ENCODE measurements at regions not wholly inside any gene's neighbourhood (a gene's known extent, or its start where the extent isn't known, plus 50 kb on each side); places are given as distances from the start of the nearest gene placed in this dataset.
A peak's percentile ranks its signal among the peaks of the same experiment; 100 is the strongest.
"Not testable (repeated sequence)": the region's sequence is repeated elsewhere in the genome, so short reads cannot be mapped to it uniquely, and the experiment has no call there.

DNA sequence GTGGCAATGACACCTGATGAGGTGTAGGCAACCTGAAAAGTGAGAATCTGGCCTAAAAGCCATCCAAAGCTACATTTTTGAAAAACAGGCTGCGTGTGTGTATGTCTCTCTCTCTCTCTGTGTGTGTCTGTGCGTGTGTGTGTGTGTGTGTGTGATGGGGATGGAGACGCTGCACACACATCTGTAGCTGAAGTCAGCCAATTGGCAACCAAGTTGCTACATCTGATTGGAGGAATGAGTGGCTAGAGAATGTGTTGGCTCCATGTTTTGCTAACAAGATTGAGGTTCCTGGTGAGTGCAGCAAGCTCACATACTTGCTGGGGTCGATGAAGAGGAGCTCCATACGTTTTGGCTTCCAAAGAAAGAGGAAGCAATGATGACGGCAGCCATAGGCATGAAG is 311.4 kb upstream of the NCAM1 start:
- no peak for DNase-seq (ENCODE audit: low read depth in 2 of 2)

DNA sequence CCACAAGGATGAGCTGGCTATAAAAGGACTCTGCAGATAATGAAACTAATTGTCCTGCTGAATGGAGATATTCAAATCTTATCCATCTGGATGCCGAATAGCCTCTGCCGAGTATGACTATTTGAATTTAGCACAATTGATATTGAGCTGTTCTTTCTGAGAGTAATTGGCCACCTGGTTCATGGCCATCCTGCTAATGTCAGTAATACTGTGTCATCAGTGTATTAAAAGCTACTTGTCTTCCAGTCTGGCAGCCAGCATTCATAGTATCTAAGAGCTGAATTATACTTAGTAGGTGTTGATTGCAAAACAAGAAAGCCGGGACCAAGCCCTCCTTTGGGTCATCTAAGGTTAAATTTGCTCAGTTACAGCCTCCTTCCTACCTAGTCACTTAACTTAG is 310.7 kb upstream of the NCAM1 start:
- no peak for DNase-seq (ENCODE audit: low read depth in 2 of 2)

DNA sequence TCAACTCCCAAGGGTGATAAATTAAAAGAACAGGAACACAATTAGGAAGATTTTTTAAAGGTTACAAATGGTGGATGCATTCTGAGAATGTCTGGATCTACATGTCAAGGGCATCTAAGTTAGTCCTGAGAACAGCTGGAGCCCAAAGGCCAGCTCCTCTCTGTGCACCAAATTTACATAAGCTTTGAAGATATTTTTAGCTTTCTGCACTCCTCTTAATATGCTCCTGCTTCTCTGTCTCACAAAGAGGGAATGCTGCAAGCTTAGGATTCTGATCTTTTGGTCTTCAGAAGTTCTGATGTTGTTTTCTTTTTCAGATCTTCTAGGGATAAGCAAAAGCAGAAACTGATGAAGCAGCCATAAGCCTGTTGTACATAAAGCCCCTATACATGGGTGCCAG is 309.8 kb upstream of the NCAM1 start:
- no peak for DNase-seq (ENCODE audit: low read depth in 2 of 2)

DNA sequence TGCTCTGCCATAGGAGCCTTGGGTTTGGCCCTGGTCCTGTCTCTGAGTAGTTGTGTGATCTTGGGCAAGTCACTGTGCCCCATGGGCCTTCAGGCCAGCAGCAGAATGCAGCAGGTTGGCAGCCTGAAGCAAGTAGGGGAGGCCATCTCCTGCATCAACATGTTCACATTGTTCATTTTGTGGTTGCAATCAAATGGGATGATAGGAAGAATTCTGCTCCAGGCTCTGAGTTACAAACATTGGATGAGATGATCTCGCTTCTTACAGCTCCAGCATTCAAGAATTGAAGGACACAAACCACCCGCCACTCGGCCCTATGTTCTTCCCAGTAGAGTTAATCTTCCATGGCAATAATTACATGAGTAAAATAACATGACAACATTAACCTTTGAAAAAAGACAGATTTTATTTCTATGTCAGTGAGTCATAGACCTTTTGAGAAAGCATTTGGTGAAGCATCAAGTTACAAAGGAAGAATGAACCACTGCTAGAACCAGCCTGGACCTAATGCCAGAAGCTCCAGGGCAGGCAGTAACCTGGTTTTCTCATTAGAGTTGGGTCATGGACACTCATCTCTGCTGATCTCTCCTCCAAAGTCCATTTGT is 308.3 kb upstream of the NCAM1 start:
- peak in 1 of 2 experiments; percentile 19 for DNase-seq (ENCODE audit: low read depth in 2 of 2)

DNA sequence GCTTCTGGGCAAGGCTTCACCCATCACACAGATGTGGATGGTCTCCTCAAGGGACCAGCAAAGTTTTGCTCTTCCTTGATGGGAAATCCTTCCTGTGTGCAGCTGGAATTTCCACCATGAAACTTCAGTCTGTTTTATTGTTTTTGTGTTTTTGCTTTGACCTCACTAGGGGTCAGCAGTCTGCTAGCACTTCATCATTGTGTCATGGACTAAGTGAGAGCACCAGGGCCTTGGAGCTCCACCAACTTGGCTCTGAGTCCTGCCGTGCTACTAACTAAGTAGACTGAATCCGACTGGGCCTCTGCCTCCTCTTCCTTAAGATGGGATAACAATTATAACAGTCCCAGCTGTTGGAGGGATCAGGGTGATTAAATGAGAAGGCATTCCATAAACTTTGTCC is 305.8 kb upstream of the NCAM1 start:
- peak; percentile 64 to 70 for DNase-seq (ENCODE audit: low read depth in 2 of 2)

DNA sequence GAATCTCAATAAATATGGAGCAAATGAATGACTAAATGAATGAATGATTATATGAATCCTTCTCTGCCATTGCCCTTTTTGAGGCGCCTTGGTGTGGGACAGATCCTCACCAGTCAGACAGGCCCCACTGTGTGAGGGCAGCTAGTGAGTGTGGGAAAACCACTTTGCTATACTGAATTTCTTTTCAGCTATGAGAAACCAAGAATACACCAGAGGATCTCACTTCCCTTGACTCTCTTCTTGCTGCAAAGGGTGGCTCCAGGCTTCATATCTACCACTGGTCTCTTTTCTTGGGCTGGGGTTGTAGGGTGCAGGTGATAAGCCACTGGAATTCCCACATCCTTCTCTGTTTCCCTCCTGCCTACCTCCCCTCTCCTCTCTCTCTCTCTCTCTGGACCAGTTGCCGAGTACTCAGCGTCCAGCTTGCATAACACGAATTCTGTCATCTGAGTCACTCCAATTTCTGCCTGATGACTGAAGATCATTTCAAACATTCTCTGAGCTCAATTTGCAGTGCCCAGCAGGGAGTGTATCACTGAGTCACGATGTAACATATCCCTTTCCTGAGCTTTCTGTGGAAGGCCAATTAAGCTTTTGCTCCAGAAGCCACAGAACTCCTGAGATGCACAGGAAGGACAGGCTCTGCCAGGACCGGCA is 304.3 kb upstream of the NCAM1 start:
- DNase-seq (ENCODE audit: low read depth in 2 of 2): peak; percentile 84 to 88

DNA sequence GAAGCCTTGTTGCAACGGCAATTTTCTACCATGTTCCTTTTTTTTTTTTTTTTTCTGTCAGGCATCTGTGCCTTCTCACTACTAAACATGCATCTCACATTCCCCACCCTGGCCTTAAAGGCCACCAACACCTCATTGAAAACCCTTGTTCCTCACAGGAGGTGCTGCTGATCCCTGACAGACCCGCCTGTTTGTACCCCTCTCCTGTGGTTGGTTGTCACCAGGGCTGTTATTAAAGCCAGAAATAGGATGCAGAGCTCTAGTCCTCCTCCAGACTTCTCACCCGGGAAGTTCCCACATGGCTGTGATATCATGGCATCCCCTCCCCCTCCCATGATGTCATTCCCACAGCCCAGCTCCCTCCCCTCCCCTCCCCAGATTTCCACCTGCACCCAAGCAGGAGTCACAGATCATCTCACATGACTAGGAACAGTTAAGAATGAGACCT is 302.8 kb upstream of the NCAM1 start:
- no peak for DNase-seq (ENCODE audit: low read depth in 2 of 2)

DNA sequence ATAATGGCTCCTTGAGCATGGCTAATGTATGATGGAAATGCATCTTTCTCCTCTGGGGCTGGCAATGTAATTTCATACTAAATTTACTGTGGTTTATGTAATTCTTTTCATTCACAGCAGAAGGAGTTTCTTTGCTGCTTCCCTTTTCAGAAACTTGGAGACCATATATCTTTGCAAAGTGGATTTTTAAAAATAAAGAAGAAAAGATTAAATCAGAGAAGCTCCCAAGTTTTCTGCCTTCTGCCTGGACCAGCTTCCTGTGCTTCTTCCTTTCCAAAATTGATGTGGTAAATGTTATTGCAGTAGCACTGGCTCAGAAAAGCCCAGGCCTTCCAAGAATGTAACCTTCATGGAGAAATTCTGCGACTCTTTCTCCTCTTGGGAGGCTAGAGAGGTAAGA is 300.1 kb upstream of the NCAM1 start:
- no peak for DNase-seq (ENCODE audit: low read depth in 2 of 2)

DNA sequence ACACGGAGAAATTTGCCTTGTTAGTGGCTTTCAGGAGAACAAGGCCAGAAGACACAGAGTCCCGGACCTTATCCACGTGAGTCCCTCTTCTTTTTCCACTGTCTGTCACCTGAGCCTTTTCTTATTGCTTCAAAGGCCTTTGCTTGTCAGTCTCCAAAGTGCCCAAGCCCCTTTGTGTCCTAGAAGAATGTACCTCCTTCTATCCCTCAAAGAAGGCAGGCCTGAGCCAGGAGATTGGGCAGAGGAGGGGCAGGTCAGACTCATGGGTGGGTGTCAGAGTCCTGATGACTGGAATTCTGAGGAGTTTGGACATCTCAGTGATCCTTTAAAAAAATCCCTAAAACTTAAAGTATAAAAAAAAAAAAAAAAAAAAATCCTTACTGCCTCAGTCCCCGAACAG is 299.6 kb upstream of the NCAM1 start:
- no peak for DNase-seq (ENCODE audit: low read depth in 2 of 2)

DNA sequence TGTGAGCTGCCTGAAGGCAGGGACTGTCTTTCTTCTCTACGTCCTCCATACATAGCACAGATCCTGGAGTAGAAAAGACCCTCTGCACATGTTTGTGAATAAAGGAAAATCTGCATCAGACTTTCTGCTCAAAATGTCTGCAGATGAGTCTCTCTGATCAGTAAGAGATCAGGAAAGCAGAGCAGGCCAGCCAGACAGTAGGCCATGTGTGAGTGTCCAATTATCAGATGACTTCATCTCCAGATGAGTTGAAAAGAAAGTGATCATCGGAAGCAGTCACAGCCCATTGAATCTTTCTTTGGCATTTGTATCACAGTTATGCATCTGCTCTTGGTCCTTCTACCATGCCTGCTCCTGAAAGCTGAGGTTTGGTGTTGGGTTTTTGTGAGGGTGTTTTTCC is 298.7 kb upstream of the NCAM1 start:
- DNase-seq (ENCODE audit: low read depth in 2 of 2): no peak

DNA sequence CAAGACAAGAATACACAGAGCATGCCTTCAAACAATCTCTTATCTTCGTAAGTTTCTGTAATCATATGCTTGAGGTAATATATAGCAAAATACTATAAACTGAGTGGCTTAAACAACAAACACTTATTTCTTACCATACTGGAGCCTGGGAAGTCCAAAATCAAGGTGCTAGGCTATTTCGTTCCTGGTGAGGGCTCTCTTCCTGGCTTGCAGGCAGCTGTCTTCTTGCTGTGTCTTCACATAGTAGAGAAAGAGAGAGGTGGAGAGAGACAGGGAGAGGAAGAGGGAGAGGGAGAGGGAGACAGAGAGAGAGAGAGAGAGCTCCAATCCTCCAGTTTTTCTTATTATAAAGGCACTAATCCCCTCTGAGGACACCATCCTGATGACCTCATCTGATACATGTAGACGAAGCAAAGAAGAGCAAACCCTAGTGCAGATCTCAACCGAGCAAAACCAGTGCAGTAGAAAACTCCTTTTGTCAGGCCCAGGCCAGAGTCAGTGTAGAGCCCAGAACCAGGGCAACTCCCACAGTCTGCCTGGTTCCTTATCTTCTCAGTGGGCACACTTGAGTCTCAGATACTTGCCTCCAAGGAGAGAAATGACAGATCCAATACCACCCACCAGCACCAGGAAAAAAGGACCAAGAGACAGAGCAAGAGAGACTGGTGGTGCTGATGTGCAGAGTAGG is 297.1 kb upstream of the NCAM1 start:
- no peak for DNase-seq (ENCODE audit: low read depth in 2 of 2)

DNA sequence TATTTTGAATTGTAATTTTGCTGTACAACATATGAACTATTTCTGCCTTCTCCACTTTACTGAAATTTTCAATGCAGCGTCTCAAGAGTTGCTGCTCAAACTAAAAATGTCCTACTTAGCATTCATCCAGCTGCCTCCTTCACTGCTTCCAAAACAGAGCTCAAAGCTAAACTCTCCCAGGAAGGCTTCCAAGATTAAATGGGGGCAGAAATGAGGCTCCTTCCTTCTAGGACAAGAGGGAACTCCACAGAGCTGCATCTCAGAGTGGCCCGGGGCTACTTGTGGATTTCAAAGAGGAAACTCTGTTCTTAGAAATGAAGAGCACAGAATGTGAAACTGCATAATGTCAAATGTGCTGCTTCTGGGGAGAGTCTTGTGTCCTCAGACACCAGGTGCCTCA is 295.9 kb upstream of the NCAM1 start:
- DNase-seq (ENCODE audit: low read depth in 2 of 2): no peak

DNA sequence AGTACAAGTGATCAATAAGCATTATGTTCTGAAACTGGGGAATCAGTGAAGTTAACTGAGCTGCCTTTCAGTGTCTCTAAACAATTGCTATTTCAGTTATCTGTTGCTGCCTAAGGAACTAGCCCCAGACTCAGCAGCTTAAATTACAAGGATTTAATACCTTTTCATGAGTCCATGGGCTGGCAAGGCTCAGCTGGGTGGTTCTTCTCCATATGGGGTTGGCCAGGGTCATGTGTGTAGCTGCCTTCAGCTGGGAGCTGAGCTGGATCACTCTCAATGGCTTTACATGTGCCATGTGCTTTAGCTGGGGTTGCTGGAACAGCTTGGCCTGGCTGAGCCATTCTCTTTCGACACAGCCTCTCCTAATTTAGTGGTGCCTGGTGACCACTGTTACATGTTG is 295.0 kb upstream of the NCAM1 start:
- no peak for DNase-seq (ENCODE audit: low read depth in 2 of 2)

DNA sequence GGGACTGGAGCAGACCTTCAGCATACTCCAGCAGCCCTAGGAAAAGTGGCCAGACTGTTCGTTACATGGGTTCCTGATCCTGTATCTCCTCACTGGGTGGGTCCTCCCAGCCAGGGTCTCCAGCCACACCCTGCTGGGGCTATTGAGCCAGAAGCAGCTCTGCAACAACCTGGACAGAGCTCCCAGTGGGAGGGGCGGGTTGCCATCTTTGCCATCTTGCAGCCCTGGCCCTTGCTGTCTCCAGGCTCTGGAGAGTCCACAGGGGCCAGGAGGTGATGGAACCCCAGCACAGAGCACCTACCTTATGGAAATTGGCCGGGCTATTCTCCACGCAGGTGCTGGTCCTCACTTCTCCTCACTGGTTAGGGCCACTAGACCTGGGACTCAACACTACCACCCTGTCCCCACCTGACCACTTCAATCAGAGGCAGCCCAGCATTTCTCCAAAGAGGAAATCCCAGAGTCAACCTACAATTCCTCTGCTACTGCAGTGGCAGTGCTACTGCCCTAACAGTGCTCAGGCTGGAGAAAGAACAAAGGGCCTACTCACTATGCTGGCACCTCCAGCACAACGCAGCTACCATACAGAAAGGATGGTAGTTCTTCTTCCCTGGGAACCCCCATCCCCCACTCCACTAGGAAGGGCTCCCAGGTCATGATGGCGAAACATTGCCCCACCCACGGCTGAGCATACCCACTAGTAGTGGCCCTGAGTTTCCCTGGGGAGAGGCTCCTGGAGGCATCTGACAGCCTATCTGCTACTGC is 290.2 kb upstream of the NCAM1 start:
- DNase-seq (ENCODE audit: low read depth in 2 of 2): no peak

DNA sequence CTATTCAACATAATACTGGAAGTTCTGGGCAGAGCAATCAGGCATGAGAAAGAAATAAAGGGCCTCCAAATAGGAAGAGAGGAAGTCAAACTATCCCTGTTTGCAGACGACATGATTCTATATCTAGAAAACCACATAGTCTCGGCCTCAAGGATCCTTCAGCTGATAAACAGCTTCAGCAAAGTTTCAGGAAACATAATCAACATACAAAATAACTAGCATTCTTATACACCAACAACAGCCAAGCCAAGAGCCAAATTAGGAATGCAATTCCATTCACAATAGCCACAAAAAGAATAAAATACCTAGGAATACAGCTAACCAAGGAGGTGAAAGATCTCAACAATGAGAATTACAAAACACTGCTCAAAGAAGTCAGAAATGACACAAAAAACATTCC is 287.8 kb upstream of the NCAM1 start:
- not testable (repeated sequence) for DNase-seq (ENCODE audit: low read depth in 2 of 2)

DNA sequence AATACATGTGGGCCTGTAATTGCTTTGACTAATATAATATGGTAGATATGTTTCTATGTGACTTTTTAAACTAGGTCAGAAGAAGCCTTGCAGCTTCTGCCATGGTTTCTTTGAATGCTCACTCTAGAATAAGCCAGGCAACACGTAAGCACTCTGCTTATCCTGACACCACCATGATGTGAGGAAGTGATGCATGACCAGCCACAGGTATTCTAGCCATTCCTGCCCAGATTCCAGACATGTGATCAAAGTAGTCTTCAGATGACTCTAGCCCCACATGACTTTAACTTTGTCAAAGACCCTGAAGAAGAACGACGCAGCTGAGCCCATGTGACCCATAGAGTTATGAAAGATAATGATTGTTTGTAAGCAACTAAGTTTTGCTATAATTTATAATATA is 276.1 kb upstream of the NCAM1 start:
- no peak for DNase-seq (ENCODE audit: low read depth in 2 of 2)

DNA sequence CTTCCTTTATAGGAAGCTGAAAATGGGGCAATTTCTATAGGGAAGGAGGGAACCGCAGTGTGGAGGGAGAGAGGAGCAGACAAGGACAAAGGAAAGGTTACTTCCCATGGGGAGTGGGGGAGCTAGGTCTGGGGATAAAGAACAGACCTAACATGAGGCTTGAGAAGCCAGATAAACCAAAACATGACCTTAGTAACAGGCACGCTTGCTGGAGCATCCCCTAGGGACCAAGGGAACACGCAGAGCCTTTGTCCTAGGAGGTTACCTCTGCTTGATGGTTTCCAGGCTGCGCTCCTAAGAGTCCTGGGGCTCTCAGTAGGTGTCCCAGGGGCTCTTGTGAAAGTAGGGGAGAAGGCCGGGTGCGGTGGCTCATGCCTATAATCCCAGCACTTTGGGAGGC is 271.4 kb upstream of the NCAM1 start:
- DNase-seq (ENCODE audit: low read depth in 2 of 2): no peak

DNA sequence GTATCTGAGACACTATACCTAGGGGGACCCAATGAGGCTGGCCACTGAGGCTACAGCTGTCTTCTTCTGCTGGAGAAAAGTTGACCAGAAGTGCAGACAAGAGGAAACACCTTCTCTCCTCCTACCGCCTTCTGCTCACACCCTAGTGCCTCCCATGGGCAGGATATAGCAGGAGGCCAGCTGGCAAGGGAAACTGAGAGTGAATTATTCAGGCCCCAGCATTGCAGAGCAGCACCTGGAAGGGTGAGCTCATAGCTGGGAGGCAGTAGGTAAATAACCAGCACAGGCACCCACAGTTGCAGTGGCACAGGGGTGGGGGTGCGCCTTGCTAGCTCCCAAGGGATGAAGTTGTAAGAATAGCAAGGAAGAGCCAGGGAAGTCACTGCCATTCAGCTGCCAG is 267.4 kb upstream of the NCAM1 start:
- no peak for DNase-seq (ENCODE audit: low read depth in 2 of 2)

DNA sequence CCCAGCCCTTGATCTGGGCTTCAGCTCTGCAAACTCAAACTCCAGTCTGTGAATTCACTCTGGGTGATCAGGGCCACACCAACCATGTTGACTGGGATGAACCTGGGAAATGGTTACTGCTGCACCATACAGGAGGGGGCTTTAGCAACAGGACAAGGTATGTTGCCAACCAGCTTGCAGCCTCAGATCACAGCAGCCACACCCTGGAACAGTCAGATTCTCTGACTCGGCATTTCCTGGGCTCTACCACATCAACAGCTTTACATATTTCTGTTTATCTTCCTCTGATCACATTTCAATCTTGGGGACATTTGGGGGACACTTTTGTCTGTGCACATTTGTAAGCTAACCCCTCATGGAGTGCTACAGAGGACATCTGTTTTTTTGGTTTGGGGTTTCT is 267.0 kb upstream of the NCAM1 start:
- DNase-seq (ENCODE audit: low read depth in 2 of 2): no peak

DNA sequence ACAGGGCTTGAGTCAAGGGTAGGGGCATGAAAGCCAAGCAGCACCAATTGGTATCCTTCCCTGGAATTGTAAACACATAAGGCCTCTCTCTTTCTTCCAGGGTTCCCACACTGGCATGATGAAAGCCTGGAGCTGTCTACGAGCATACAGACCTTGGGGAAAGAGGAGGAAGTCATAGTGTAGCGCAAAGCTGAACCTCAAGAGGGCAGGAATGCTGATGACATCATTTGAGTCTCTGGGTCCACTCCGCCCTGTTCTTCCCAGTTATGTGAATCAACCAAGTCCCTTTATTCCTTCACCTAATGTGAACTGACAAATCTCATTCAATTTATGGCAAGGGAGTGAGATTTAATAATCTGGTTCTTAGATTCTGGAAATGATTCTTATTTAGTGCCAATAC is 266.4 kb upstream of the NCAM1 start:
- DNase-seq (ENCODE audit: low read depth in 2 of 2): no peak

DNA sequence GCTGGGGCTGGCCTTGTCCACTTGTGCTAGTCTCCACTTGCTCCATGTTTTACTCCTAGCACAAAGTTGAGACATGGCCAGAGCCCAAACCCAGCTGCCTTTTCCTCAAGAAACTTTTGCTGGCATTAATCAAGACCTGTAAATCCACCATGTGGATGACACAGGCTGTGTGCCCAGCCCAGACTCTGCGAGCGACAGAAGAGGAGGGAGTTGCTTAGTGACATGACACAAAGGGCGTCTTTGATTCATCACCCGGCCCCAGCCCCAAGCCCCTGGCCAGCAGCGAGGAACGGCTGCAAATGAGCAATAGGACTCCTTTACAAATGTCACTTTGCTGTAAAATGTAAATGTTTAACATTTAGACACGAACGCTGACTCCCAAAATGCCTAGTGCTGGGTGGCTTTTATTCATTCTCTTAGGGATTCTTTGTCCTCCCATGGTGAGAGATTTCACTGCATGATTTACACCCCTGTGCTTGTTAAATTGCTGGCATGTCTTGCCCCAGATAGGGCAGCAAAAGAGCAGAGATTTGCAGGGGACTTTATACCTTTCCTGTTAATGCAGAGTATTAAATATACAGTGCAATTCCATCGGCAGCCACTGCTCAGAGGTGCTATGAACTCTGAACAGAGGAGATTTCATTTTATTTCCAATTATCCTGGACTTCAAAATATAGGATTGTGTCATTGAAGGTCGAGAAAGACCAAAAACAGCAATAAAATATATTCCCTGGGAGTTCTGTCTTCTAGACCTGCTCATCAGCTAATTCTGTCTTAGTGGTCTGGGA is 263.6 kb upstream of the NCAM1 start:
- DNase-seq (ENCODE audit: low read depth in 2 of 2): no peak

DNA sequence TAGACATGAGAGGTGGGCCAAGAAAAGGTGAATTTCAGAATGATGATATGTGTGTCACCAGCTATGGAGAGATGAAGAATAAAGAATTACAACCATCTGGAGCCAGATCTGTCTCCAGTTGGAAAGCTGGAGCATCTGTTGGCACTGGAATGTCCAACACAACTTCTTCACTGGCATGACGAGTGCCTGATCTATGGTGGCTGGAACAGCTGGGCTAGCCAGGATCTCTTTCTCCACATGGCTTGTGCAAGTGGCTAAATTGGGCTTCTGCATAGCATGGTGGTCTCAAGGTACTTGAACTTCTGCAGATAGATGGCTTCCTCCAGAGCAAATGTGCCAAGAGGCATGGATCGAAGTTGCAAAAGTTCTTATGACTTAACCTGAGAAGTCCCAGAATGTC is 256.1 kb upstream of the NCAM1 start:
- DNase-seq (ENCODE audit: low read depth in 2 of 2): no peak
